Body of pancreas (tissue), 4 donors: ENCODE measurements at regions not wholly inside any gene's neighbourhood (a gene's known extent, or its start where the extent isn't known, plus 50 kb on each side); places are given as distances from the start of the nearest gene placed in this dataset.

Source experiments
- CTCF ChIP-seq, 7 experiments: fragments of 450-650 bp in 4 of 7; fragments of 200-600 bp in 3 of 7; sonication (generic) in 3 of 7; IDR thresholded peaks; one replicate each; pipeline ENCODE4 v1.5.1; 2016 to 2019; ENCODE audit warnings: antibody characterized with exemption in 7 of 7
- POLR2A ChIP-seq, 3 donors: fragments of 450-650 bp; IDR thresholded peaks; one replicate each; pipeline ENCODE4 v1.6.1; 2016; ENCODE audit warnings: antibody characterized with exemption in 3 of 3, mild to moderate bottlenecking in 2 of 3

DNA sequence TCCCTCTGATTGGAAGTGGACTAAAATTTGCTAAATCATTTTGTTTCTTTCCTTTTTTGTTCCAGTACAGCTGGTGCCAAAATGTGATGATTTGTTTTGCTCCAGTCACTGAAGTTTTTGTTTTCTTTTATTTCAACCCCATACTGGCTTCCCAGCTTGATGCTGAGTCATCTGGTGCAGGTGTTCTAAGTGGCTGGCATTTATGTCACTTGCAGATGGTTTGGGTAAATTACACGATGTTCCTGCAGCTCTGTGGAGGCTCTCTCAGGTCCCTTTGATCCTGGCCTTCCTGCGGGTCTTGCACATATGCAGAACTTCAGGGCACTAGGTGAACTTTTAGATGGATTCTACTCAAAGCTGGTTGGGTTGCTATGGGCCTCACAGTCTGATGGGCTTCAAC is 577.7 kb downstream of the HAO1 start:
- TF ChIP-seq POLR2A (IDR thresholded peaks at IDR 0.05) (no peak), CTCF (IDR thresholded peaks at IDR 0.05) (no peak)
